GM18520 (cell line): ENCODE measurements at regions not wholly inside any gene's neighbourhood (a gene's known extent, or its start where the extent isn't known, plus 50 kb on each side); places are given as distances from the start of the nearest gene placed in this dataset.
"Not testable (repeated sequence)": the region's sequence is repeated elsewhere in the genome, so short reads cannot be mapped to it uniquely, and the experiment has no call there.

Source experiments
- ATAC-seq: cut with Tn5 transposase; IDR thresholded peaks from one replicate; pipeline ENCODE4 v1.9.1; 2021; ENCODE audit not compliant: unreplicated experiment

- no peak for ATAC-seq
Observed at GRCh38 chr6:4420160-4420865, 284.9 kb upstream of the ECI2 start.

GRCh38 chr6:4415549-4415948 is 280.2 kb upstream of the ECI2 start:
- no peak for ATAC-seq

- ATAC-seq = not testable (repeated sequence)
Observed at GRCh38 chr6:4414078-4414477, 278.7 kb upstream of the ECI2 start.

- ATAC-seq = no peak
Observed at GRCh38 chr6:4413073-4413472, 277.7 kb upstream of the ECI2 start.

- no peak for ATAC-seq
Observed at GRCh38 chr6:4412488-4412887, 277.1 kb upstream of the ECI2 start.

- no peak for ATAC-seq
Observed at GRCh38 chr6:4412077-4412476, 276.7 kb upstream of the ECI2 start.

GRCh38 chr6:4407710-4408109 is 272.3 kb upstream of the ECI2 start:
- ATAC-seq = peak; percentile 99

- ATAC-seq = no peak
Observed at GRCh38 chr6:4405621-4406212, 270.3 kb upstream of the ECI2 start.

GRCh38 chr6:4404415-4404814 is 269.0 kb upstream of the ECI2 start:
- no peak for ATAC-seq

GRCh38 chr6:4403828-4404227 is 268.5 kb upstream of the ECI2 start:
- no peak for ATAC-seq

- ATAC-seq = no peak
Observed at GRCh38 chr6:4403023-4403752, 267.8 kb upstream of the ECI2 start.

GRCh38 chr6:4402477-4402976 is 267.2 kb upstream of the ECI2 start:
- no peak for ATAC-seq

GRCh38 chr6:4401408-4402368 is 266.3 kb upstream of the ECI2 start:
- no peak for ATAC-seq

- no peak for ATAC-seq
Observed at GRCh38 chr6:4399656-4400055, 264.3 kb upstream of the ECI2 start.

GRCh38 chr6:4398791-4399190 is 263.4 kb upstream of the ECI2 start:
- no peak for ATAC-seq

GRCh38 chr6:4397307-4397706 is 261.9 kb upstream of the ECI2 start:
- no peak for ATAC-seq

GRCh38 chr6:4396044-4396443 is 260.7 kb upstream of the ECI2 start:
- ATAC-seq = no peak

GRCh38 chr6:4395386-4395785 is 260.0 kb upstream of the ECI2 start:
- ATAC-seq = no peak

- ATAC-seq = no peak
Observed at GRCh38 chr6:4394786-4395185, 259.4 kb upstream of the ECI2 start.

GRCh38 chr6:4388675-4389074 is 253.3 kb upstream of the ECI2 start:
- no peak for ATAC-seq

- no peak for ATAC-seq
Observed at GRCh38 chr6:4384656-4385055, 249.3 kb upstream of the ECI2 start.
